Retinal pigment epithelial cell (primary cell): ENCODE measurements at regions not wholly inside any gene's neighbourhood (a gene's known extent, or its start where the extent isn't known, plus 50 kb on each side); places are given as distances from the start of the nearest gene placed in this dataset.

ENCODE experiments used
- DNase-seq: peaks from one replicate; pipeline ENCODE4 v3.0.0-alpha.2; 2010; ENCODE audit warnings: low read depth
- H3K4me3 ChIP-seq: 2 replicates; pipeline ENCODE4 v1.5.1; 2011; ENCODE audit warnings: mild to moderate bottlenecking, low read length, control low read depth, moderate library complexity
- TF ChIP-seq, protein P1 (sequence below): conservative IDR thresholded peaks from 2 replicates; pipeline ENCODE4 v1.5.1; 2011; ENCODE audit warnings: low read depth, low read length, control low read depth, inconsistent platforms

DNA sequence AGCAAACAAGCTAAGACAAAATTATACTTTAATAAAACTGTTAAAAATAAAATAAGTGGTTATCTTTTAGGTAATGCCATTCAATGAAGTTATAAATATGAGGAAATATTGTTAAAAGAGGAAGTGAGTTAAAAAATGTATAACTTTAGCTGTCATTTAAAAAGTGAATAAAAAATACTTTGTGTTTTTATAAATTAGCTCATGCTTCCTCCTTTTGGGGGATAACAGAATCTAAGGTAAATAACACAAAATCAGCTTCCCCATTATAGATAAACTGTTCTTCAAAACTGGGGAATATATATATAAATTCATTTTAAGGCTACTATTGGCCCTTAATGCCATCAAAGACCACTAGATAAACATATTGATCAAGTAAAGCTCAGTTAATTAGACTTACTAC, 113.7 kb upstream of the AADACL2 start:
- TF ChIP-seq, protein P1, sequence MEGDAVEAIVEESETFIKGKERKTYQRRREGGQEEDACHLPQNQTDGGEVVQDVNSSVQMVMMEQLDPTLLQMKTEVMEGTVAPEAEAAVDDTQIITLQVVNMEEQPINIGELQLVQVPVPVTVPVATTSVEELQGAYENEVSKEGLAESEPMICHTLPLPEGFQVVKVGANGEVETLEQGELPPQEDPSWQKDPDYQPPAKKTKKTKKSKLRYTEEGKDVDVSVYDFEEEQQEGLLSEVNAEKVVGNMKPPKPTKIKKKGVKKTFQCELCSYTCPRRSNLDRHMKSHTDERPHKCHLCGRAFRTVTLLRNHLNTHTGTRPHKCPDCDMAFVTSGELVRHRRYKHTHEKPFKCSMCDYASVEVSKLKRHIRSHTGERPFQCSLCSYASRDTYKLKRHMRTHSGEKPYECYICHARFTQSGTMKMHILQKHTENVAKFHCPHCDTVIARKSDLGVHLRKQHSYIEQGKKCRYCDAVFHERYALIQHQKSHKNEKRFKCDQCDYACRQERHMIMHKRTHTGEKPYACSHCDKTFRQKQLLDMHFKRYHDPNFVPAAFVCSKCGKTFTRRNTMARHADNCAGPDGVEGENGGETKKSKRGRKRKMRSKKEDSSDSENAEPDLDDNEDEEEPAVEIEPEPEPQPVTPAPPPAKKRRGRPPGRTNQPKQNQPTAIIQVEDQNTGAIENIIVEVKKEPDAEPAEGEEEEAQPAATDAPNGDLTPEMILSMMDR = no peak
- DNase-seq = no peak
- no peak overlapping the region for H3K4me3 ChIP-seq

DNA sequence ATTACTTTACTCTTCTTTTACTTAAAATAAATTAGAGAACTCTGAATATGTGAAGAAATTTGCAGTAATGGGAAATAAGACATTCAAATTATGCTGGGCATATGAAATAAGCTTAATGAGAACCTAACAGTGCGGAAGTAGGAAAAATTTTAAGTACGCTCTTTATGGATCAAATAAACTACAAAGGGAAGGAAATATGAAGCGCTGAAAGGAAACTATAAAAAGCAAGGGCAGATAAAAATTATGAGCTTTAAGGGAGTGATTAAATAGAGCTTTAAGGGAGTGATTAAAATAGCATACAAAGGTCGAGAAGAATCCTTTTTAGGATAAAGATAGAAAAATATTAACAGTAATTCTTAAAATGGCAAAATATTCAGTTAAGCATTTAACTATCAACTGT, 118.3 kb upstream of the AADACL2 start:
- DNase-seq = no peak
- H3K4me3 ChIP-seq = no peak overlapping the region
- TF ChIP-seq, protein P1 = no peak

DNA sequence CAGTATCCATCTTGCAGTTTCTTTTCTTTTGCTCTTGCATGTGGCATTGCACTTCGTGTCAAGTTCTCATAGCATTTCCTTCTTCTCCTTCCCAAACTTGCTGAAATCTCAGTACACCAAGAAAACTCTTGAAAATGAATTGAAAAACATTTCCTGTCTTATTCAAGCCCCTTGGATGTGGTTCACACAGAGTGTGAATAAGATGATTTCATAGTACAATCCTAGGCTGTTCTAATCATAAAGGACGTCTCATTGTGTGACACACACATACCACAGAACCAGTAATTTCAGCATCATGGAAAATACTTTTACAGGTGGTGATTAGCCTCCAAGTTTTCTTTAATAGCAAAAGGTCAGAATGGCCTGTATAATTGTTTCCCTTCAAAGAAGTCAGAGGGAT, 121.6 kb upstream of the AADACL2 start:
- no peak overlapping the region for H3K4me3 ChIP-seq
- TF ChIP-seq, protein P1 = no peak
- no peak for DNase-seq

DNA sequence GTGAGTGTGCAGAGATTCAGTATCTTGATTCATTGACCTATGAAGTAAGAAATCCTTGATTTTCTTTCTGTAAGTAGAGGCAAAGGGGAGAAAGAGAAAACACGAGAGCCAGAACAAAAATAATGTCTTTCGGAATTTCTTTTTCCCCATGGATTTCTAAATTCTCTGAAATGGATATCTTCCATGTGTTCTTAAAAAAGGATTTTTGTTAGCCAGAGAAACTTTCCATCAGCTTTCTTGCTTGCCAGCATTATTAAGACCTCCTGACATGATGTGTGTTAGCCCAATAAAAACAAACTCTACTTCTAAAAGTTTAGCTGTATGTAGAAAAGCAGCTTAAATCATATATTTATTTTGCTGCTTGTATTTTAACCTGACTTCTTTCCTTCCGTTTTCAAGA, 122.3 kb upstream of the AADACL2 start:
- H3K4me3 ChIP-seq = no peak overlapping the region
- TF ChIP-seq, protein P1 = no peak
- no peak for DNase-seq

DNA sequence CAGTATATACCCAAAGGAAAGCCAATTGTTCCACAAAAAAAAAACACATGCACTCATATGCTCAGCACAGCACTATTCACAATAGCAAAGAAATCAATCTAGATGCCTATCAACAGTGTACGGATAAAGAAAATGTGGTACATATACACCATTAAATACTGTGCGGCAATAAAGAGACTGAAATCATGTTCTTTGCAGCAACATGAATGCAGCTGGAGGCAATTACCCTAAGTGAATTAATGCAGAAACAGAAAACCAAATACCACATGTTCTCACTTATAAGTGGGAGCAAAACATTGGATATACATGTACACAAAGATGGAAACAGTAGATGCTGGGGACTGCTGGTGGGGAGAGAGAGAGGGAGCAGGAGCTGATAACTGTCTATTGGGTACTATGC, 124.2 kb upstream of the AADACL2 start:
- H3K4me3 ChIP-seq = no peak overlapping the region
- TF ChIP-seq, protein P1 = no peak
- DNase-seq = no peak

DNA sequence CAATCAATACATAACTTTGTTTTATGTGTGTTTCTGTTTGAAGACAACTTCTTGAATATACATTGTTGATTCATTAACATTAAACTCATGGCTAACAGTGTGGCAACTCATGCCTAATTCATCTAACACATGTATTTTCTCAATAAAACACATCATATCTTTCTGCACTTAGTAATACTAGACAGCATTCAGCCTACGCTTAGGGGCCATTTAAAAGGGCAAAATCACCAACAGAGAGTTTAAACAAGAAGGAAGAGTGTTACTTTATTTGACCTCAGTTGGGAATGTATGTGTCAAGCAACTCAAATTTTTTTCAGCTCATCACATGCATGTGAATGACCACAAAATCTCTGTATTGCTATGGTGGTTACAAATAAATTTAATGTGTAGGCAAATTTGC, 128.8 kb upstream of the AADACL2 start:
- H3K4me3 ChIP-seq = no peak overlapping the region
- DNase-seq = peak; percentile 2
- TF ChIP-seq, protein P1 = no peak

DNA sequence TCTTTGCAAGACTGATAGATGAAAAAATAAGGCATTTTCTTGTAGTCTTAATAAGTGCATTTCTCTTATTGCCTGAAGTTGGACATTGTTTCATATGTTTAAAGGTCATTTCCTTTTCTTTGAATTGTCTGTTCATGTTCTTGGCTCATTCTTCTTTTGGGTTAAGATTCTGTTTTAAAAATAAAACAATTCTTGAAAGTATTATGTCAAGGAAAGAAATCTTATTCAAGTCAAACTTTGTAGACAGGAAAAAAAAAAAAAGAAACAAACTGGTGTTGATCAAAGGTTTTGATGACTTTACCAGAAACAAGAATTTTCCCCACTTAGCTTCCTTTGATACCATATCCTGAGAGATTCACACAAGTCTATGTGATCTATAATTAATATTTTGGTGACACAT, 132.9 kb upstream of the AADACL2 start:
- H3K4me3 ChIP-seq = no peak overlapping the region
- DNase-seq = no peak
- TF ChIP-seq, protein P1 = no peak
